Testis (tissue), 2 donors: ENCODE measurements at regions not wholly inside any gene's neighbourhood (a gene's known extent, or its start where the extent isn't known, plus 50 kb on each side); places are given as distances from the start of the nearest gene placed in this dataset.

ENCODE experiments used
- DNase-seq: peaks from one replicate; pipeline ENCODE4 v3.0.0-alpha.2; 2019
- H3K27ac ChIP-seq, 2 donors: fragments of 200-600 bp; sonication (generic); one replicate each; pipeline ENCODE4 v1.5.1; 2019
- H3K27me3 ChIP-seq: fragments of 200-600 bp; sonication (generic); one replicate; pipeline ENCODE4 v1.5.1; 2019
- H3K36me3 ChIP-seq: fragments of 200-600 bp; sonication (generic); one replicate; pipeline ENCODE4 v1.5.1; 2017; ENCODE audit warnings: low read depth; ENCODE audit errors: missing control alignments
- H3K4me1 ChIP-seq: fragments of 200-600 bp; sonication (generic); one replicate; pipeline ENCODE4 v1.5.1; 2019
- H3K4me3 ChIP-seq, 2 donors: fragments of 200-600 bp; sonication (generic); one replicate each; pipeline ENCODE4 v1.5.1; 2017 to 2019
- H3K9me3 ChIP-seq: fragments of 200-600 bp; sonication (generic); one replicate; pipeline ENCODE4 v1.5.1; 2017
- POLR2A ChIP-seq: fragments of 450-650 bp; IDR thresholded peaks from one replicate; pipeline ENCODE4 v1.6.1; 2017; ENCODE audit warnings: antibody characterized with exemption, mild to moderate bottlenecking, moderate library complexity
- WGBS, 2 donors: methylation state at CpG; one replicate each; pipeline ENCODE4 v1.1.5; 2018; 5-methylcytosine and 5-hydroxymethylcytosine counted together
- intact Hi-C: fragments of 100-400 bp; cut with DNase I; formaldehyde crosslinking; loops from one replicate; pipeline ENCODE4 v1.15.1; 2023; ENCODE audit warnings: low total_unique reads
- TF ChIP-seq, protein P1 (sequence below), 3 experiments: fragments of 450-650 bp in 2 of 3; fragments of 200-600 bp in 1 of 3; sonication (generic) in 1 of 3; IDR thresholded peaks; one replicate each; pipeline ENCODE4 v1.5.1; 2016 to 2019; ENCODE audit warnings: antibody characterized with exemption in 3 of 3, mild to moderate bottlenecking in 2 of 3, moderate library complexity in 1 of 3

DNA sequence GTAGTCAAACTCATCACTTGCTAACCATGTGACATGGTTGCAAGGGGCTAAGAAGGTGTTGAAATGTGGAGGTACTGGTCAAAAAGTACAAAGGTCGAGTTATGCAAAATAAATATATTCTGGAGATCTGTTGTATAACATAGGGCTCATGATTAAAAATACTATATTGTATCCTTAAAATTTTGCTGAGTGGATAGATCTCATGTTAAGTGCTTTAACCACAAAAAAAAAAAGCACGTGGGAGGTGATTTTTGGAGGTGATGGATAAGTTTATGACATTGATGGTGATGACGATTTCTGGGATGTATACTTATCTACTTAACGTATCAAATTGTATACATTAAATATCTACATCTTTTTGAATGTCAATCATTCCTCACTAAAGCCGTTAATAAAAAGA lies 96.2 kb upstream of the PAPPA start:
- no peak overlapping the region for H3K4me3 ChIP-seq
- 71 to 77% methylated on average over 5 of the region's 5 CpGs for WGBS, 2 donors
- no peak overlapping the region for H3K27ac ChIP-seq
- TF ChIP-seq, protein P1, sequence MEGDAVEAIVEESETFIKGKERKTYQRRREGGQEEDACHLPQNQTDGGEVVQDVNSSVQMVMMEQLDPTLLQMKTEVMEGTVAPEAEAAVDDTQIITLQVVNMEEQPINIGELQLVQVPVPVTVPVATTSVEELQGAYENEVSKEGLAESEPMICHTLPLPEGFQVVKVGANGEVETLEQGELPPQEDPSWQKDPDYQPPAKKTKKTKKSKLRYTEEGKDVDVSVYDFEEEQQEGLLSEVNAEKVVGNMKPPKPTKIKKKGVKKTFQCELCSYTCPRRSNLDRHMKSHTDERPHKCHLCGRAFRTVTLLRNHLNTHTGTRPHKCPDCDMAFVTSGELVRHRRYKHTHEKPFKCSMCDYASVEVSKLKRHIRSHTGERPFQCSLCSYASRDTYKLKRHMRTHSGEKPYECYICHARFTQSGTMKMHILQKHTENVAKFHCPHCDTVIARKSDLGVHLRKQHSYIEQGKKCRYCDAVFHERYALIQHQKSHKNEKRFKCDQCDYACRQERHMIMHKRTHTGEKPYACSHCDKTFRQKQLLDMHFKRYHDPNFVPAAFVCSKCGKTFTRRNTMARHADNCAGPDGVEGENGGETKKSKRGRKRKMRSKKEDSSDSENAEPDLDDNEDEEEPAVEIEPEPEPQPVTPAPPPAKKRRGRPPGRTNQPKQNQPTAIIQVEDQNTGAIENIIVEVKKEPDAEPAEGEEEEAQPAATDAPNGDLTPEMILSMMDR (IDR thresholded peaks at IDR 0.05), result no peak
- TF ChIP-seq POLR2A, result no peak
- H3K4me1 ChIP-seq, result no peaks in the 10 kb centered on the region
- no peaks in the 10 kb centered on the region for H3K36me3 ChIP-seq
- H3K27me3 ChIP-seq, result no peaks in the 10 kb centered on the region
- H3K9me3 ChIP-seq, result no peaks in the 10 kb centered on the region
- intact Hi-C loops, result no loop called here
- no peak for DNase-seq

DNA sequence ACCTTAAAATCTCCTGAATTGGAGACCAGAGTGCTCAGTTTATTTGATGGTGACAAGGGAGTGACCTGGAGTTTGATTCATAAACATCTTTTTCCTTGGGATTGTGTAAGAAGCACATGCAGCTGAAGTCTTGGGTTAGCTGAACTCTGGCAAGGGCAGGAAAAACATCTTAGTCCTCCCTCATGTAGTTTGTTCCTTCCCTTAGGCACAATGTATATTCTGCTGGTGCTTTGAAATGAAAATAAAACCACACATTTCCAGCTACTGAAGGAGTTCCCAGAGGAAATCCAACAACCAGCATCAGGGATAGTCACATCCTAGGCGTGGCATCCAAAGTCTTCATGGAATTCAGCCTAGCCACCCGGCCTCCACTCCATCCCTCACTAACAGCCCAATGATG lies 95.2 kb upstream of the PAPPA start:
- Histone ChIP-seq H3K9me3 (no peaks in the 10 kb centered on the region), H3K27me3 (no peaks in the 10 kb centered on the region), H3K4me1 (no peaks in the 10 kb centered on the region), H3K36me3 (no peaks in the 10 kb centered on the region), H3K4me3 (no peak overlapping the region), H3K27ac (no peak overlapping the region)
- intact Hi-C loops, result no loop called here
- TF ChIP-seq, protein P1 (IDR thresholded peaks at IDR 0.05), result no peak
- no peak for TF ChIP-seq POLR2A
- no peak for DNase-seq
- WGBS, 2 donors, result 88 to 89% methylated on average over 2 of the region's 2 CpGs

DNA sequence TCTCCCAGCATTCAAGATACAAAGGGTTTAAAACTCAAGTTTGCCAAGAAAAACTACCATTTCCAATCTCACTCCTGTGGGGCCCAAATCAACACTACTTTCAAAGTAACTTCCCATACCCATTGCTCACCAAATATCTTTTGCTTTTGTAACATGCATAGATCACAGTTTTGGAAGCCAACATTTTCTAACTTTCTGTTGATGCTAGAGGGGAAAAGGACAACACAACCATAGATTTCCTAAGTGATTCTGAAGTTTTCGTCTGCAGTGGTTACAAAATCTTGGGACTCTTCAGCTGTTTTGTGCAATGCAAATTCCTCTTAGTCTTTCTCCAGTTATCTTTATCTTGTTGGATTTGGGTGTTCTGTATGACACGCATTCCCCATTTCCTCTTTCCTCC lies 94.1 kb upstream of the PAPPA start:
- no peak for TF ChIP-seq POLR2A
- TF ChIP-seq, protein P1 (IDR thresholded peaks at IDR 0.05), result no peak
- H3K27ac ChIP-seq, result no peak overlapping the region
- H3K4me3 ChIP-seq, result no peak overlapping the region
- intact Hi-C loops, result no loop called here
- no peaks in the 10 kb centered on the region for H3K4me1 ChIP-seq
- H3K27me3 ChIP-seq, result no peaks in the 10 kb centered on the region
- 84 to 88% methylated on average over 2 of the region's 2 CpGs for WGBS, 2 donors
- no peaks in the 10 kb centered on the region for H3K36me3 ChIP-seq
- no peaks in the 10 kb centered on the region for H3K9me3 ChIP-seq
- DNase-seq, result no peak

DNA sequence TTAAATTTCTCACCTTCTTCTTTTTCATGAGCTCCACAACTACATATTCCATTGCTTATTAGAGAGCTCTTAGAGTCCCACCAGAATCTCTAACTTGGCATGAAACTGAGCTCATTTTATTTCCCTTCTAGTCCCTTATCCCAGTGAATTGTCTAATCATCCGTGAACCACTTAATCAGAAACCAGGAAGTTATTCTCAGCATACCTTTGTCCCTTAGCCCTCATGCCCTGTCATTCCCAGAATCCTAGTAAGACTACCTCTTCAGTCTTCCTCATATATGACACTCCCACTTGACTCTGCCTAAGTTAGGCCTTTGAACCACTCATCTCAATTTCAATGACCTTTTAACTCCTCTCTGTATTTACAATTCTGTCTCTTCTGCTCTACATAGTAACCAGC lies 93.0 kb upstream of the PAPPA start:
- 81 to 83% methylated on average over 1 of the region's 1 CpG for WGBS, 2 donors
- intact Hi-C loops, result no loop called here
- H3K4me3 ChIP-seq, result no peak overlapping the region
- H3K27ac ChIP-seq, result no peak overlapping the region
- no peaks in the 10 kb centered on the region for H3K9me3 ChIP-seq
- no peak for DNase-seq
- H3K27me3 ChIP-seq, result no peaks in the 10 kb centered on the region
- no peaks in the 10 kb centered on the region for H3K36me3 ChIP-seq
- TF ChIP-seq, protein P1 (IDR thresholded peaks at IDR 0.05), result no peak
- TF ChIP-seq POLR2A, result no peak
- H3K4me1 ChIP-seq, result no peaks in the 10 kb centered on the region

DNA sequence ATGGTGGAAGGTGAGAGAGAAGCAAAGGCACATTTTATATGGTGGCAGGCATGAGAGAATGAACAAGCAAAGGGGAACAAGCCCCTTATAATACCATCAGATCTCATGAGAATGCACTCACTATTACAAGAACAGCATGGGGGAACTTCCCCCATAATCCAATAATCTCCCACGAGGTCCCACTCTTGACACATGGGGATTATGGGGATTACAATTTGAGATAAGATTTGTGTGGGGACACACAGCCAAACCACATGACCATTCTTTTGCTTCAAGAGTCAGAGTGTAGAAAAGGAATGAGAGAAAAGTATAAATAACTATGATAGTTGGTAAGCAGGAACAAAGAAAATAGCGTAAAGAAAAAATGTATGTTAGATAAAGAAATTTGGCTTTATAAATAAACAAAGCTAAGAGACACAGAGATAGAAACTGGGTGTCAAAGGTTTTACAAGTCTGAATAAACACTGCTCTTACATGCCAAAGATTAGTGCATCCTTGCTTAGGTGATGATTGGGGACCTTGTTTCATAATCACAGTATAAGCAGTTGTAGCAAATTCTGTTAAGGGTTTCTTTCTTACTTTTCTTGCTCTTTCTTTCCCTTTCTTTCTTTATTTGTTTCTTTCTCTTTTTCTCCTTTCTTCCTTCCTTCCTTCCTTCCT lies 91.9 kb upstream of the PAPPA start:
- Histone ChIP-seq H3K9me3 (no peaks in the 10 kb centered on the region), H3K27ac (no peak overlapping the region), H3K36me3 (no peaks in the 10 kb centered on the region), H3K27me3 (no peaks in the 10 kb centered on the region), H3K4me1 (no peaks in the 10 kb centered on the region), H3K4me3 (no peak overlapping the region)
- DNase-seq, result no peak
- intact Hi-C loops, result no loop called here
- TF ChIP-seq, protein P1 (IDR thresholded peaks at IDR 0.05), result no peak
- no peak for TF ChIP-seq POLR2A
- 66 to 79% methylated on average over 2 of the region's 2 CpGs for WGBS, 2 donors
